Skeletal muscle tissue (tissue), 3 donors: ENCODE measurements at regions not wholly inside any gene's neighbourhood (a gene's known extent, or its start where the extent isn't known, plus 50 kb on each side); places are given as distances from the start of the nearest gene placed in this dataset.
"Not testable (repeated sequence)": the region's sequence is repeated elsewhere in the genome, so short reads cannot be mapped to it uniquely, and the experiment has no call there.

Experiments used
- H3K27ac ChIP-seq: one replicate; pipeline ENCODE4 v1.7.0; 2013; ENCODE audit warnings: mild to moderate bottlenecking, low read depth, low read length, inconsistent platforms
- H3K27me3 ChIP-seq, 3 donors: one replicate each; pipeline ENCODE4 v1.7.0; 2013; ENCODE audit warnings: low read length in 3 of 3; ENCODE audit not compliant: control insufficient read depth in 3 of 3, insufficient read depth in 3 of 3
- H3K36me3 ChIP-seq, 3 donors: one replicate each; pipeline ENCODE4 v1.7.0; 2013; ENCODE audit warnings: low read length in 3 of 3; ENCODE audit not compliant: control insufficient read depth in 3 of 3, insufficient read depth in 3 of 3
- H3K4me1 ChIP-seq, 3 donors: one replicate each; pipeline ENCODE4 v1.7.0; 2013; ENCODE audit warnings: low read length in 3 of 3, mild to moderate bottlenecking in 3 of 3; ENCODE audit not compliant: control insufficient read depth in 3 of 3, insufficient read depth in 3 of 3
- H3K4me3 ChIP-seq, 3 donors: one replicate each; pipeline ENCODE4 v1.7.0; 2013; ENCODE audit warnings: low read length in 3 of 3
- H3K9ac ChIP-seq, 3 donors: one replicate each; pipeline ENCODE4 v1.7.0; 2013; ENCODE audit warnings: low read length in 3 of 3, mild to moderate bottlenecking in 3 of 3, moderate library complexity in 2 of 3, low read depth in 1 of 3
- H3K9me3 ChIP-seq, 3 donors: one replicate each; pipeline ENCODE4 v1.7.0; 2013; ENCODE audit warnings: low read length in 3 of 3; ENCODE audit not compliant: control insufficient read depth in 3 of 3
- donor health status: Osteomylitis.

- Histone ChIP-seq H3K9me3 (no peaks in the 10 kb centered on the region), H3K27ac (no peak overlapping the region)
These were observed 148.6 kb downstream of the COPS8 start for GRCh38 chr2:237234268-237234667.

GRCh38 chr2:237235383-237236095, 149.8 kb downstream of the COPS8 start:
- no peaks in the 10 kb centered on the region for H3K27me3 ChIP-seq
- no peak overlapping the region for H3K9ac ChIP-seq
- H3K36me3 ChIP-seq = no peaks in the 10 kb centered on the region
- H3K9me3 ChIP-seq = no peaks in the 10 kb centered on the region
- no peak overlapping the region for H3K4me3 ChIP-seq
- peak overlapping the region; percentile 6 for H3K27ac ChIP-seq
- H3K4me1 ChIP-seq = peaks cover 18 to 21% (median 19%) of the 10 kb centered on the region in 3 donors

More at GRCh38 chr2:237234268-237234667, 148.6 kb downstream of the COPS8 start:
- Histone ChIP-seq H3K4me3 (no peak overlapping the region), H3K4me1 (peaks cover 18 to 21% (median 19%) of the 10 kb centered on the region in 3 donors), H3K27me3 (no peaks in the 10 kb centered on the region), H3K9ac (no peak overlapping the region), H3K36me3 (no peaks in the 10 kb centered on the region)

DNA sequence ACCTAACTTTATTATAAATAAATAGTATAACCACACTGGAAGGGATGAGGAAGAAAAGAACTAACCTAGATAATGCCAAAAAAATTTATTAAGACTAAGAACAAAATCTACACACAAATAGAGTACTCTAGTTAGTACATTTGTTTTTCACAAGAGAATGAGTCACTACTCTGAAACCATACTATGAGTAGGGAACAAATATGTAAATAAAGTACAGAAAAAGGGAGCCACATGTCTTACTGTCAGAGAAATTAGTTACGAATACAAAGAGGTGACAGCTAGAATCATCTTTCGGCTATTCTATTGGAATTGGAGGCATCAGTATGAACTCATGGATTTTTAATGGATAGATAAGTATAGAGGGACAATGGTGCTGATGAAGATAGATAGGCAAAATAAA, 150.5 kb downstream of the COPS8 start:
- Histone ChIP-seq H3K27ac (no peak overlapping the region), H3K4me1 (peaks cover 18 to 21% (median 19%) of the 10 kb centered on the region in 3 donors), H3K27me3 (no peaks in the 10 kb centered on the region), H3K4me3 (no peak overlapping the region), H3K9ac (no peak overlapping the region), H3K36me3 (no peaks in the 10 kb centered on the region), H3K9me3 (no peaks in the 10 kb centered on the region)

- Histone ChIP-seq H3K27ac (no peak overlapping the region), H3K36me3 (no peaks in the 10 kb centered on the region), H3K9ac (no peak overlapping the region), H3K4me3 (no peak overlapping the region), H3K27me3 (no peaks in the 10 kb centered on the region), H3K4me1 (peaks cover 9 to 18% (median 14%) of the 10 kb centered on the region in 3 donors), H3K9me3 (no peaks in the 10 kb centered on the region)
These were observed 152.6 kb downstream of the COPS8 start for GRCh38 chr2:237238249-237238648.

DNA sequence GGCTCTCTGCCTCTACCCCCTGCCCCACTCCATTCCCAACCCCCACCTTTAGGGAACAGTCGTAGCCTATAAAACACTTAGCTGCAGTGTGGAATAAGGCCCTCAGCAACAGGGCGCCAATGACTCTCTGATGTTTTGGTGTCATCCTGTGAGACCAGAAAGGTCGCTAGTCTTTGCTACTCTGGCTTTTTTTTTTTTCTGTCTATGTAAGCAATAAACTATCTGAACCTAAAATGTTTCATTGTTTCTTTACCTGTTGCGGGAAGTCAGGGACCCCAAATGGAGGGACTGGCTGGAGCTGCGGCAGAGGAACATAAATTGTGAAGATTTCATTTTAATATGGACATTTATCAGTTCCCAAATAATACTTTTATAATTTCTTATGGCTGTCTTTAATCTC, 154.6 kb downstream of the COPS8 start:
- Histone ChIP-seq H3K9ac (no peak overlapping the region), H3K27ac (no peak overlapping the region), H3K4me1 (peaks cover 5 to 6% (median 6%) of the 10 kb centered on the region in 3 donors), H3K36me3 (no peaks in the 10 kb centered on the region), H3K4me3 (no peak overlapping the region), H3K9me3 (peaks cover 0 to 2% (median 0%) of the 10 kb centered on the region in 3 donors), H3K27me3 (no peaks in the 10 kb centered on the region)

DNA sequence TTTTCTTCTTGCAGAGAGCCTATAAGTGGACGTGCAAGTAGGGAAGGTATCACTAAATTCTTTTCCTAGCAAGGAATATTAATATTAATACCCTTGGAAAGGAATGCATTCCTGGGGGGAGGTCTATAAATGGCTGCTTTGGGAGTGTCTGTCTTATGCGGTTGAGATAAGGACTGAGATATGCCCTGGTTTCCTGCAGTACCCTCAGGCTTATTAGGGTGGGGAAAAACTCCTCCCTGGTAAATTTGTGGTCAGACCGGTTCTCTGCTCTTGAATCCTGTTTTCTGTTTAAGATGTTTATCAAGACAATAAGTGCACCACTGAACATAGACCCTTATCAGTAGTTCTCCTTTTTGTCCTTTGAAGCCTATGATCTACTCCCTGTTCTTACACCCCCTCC, 155.2 kb downstream of the COPS8 start:
- H3K9me3 ChIP-seq, H3K9ac ChIP-seq, H3K27me3 ChIP-seq, H3K27ac ChIP-seq, H3K4me1 ChIP-seq, H3K36me3 ChIP-seq, H3K4me3 ChIP-seq: not testable (repeated sequence)

- Histone ChIP-seq H3K36me3 (no peaks in the 10 kb centered on the region), H3K9me3 (peaks cover 0 to 2% (median 0%) of the 10 kb centered on the region in 3 donors), H3K27me3 (no peaks in the 10 kb centered on the region), H3K9ac (no peak overlapping the region), H3K27ac (no peak overlapping the region), H3K4me3 (no peak overlapping the region), H3K4me1 (no peaks in the 10 kb centered on the region)
These were observed 156.4 kb downstream of the COPS8 start for GRCh38 chr2:237242091-237242536.

DNA sequence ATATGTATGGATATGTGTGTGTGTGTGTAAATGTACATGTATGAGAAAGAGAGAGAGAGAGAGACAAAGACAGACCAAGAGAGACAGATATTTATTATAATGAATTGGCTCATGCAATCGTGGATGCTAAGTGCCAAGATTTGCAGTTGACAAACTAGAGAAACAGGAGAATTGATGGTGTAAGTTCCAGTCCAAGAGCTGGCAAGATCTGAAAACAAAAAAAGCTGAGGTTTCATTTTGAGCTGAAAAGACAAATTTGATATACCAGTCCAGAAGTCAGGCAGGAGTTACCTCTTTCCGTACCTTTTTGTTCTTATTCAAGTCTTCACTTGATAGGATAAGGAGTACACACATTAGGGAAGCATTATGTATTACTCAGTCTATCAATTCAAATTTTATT, 157.8 kb downstream of the COPS8 start:
- H3K36me3 ChIP-seq = no peaks in the 10 kb centered on the region
- H3K4me3 ChIP-seq = no peak overlapping the region
- no peaks in the 10 kb centered on the region for H3K4me1 ChIP-seq
- peaks cover 0 to 2% (median 0%) of the 10 kb centered on the region in 3 donors for H3K9me3 ChIP-seq
- no peak overlapping the region for H3K27ac ChIP-seq
- H3K27me3 ChIP-seq = no peaks in the 10 kb centered on the region
- no peak overlapping the region for H3K9ac ChIP-seq

GRCh38 chr2:237244178-237244577, 158.5 kb downstream of the COPS8 start:
- Histone ChIP-seq H3K4me1 (no peaks in the 10 kb centered on the region), H3K36me3 (no peaks in the 10 kb centered on the region), H3K9me3 (peaks cover 0 to 2% (median 0%) of the 10 kb centered on the region in 3 donors), H3K9ac (no peak overlapping the region), H3K27me3 (no peaks in the 10 kb centered on the region), H3K4me3 (no peak overlapping the region), H3K27ac (peak overlapping the region; percentile 59)

DNA sequence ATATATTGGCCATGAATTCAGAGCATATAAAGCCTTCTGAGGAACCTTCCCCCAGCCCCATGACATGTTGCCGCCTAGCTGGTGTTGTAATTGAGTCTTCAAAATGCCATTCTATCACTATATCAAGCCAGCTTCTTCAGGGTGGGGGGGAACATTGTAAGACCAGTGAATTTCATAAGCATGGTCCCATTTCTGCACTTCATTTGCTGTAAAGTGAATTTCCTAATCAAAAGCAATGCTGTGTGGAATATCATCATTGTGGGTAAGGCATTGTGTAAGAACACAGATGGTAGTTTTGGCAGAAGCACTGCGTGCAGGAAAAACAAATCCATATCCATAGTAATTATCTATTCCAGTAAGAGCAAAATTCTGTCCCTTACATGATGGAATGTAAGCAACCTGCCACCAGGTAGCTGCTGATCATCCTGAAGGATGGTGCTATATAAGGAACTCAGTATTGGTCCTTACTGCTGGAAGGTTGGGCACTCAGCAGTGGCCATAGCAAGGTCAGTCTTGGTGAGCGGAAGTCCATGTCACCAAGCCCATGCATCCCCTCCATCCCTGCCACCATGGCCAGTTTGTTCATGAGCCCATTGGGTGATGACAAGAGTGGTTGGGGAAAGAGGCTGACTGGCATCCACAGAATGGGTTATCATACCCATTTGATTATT, 159.4 kb downstream of the COPS8 start:
- Histone ChIP-seq H3K9me3 (peaks cover 0 to 2% (median 0%) of the 10 kb centered on the region in 3 donors), H3K27ac (peak overlapping the region; percentile 59), H3K27me3 (no peaks in the 10 kb centered on the region), H3K4me1 (no peaks in the 10 kb centered on the region), H3K9ac (no peak overlapping the region), H3K4me3 (no peak overlapping the region), H3K36me3 (no peaks in the 10 kb centered on the region)
